ENCODE measurements at regions not wholly inside any gene's neighbourhood (a gene's known extent, or its start where the extent isn't known, plus 50 kb on each side); places are given as distances from the start of the nearest gene placed in this dataset.

GRCh38 chr2:181177376-181177775 lies 197.0 kb downstream of the UBE2E3 start:
- no peak for ATAC-seq (ENCODE audit: low read depth)
- Histone ChIP-seq H4K20me1 (ENCODE audit: insufficient read depth, low read length) (no peaks in the 10 kb centered on the region), H4K8ac (ENCODE audit: low read depth in 2 of 2, low read length in 2 of 2) (no peak overlapping the region), H3K9me1 (ENCODE audit: insufficient read depth, low read length) (no peaks in the 10 kb centered on the region), H3K79me1 (ENCODE audit: low read depth in 1 of 2, low read length in 2 of 2) (no peaks in the 10 kb centered on the region), H2AK9ac (replicated peaks; ENCODE audit: low read depth, low read length, poor library complexity) (no peak overlapping the region), H2BK120ac (ENCODE audit: low read depth, low read length) (no peak overlapping the region), H3K9me3 (ENCODE audit: control insufficient read depth, insufficient read depth, low read length) (no peaks in the 10 kb centered on the region), H3K4me3 (ENCODE audit: insufficient read depth, low read depth, low read length) (no peak overlapping the region), H3K56ac (ENCODE audit: extremely low read depth, insufficient read depth, low read length) (no peak overlapping the region), H3K4me1 (ENCODE audit: control insufficient read depth, insufficient read depth, low read length) (peaks cover 2% of the 10 kb centered on the region; the same call in 1 of the 2 replicates), H2AFZ (replicated peaks; ENCODE audit: low read length, poor library complexity) (no peak overlapping the region), H3K23ac (ENCODE audit: low read depth, low read length) (no peak overlapping the region), H4K91ac (ENCODE audit: insufficient read depth, low read depth, low read length) (no peak overlapping the region), H3K9ac (ENCODE audit: low read depth, low read length) (no peak overlapping the region), H3K18ac (ENCODE audit: low read depth, low read length) (no peak overlapping the region), H3K27ac (ENCODE audit: insufficient read depth, low read length) (no peak overlapping the region), H3K36me3 (ENCODE audit: control insufficient read depth, insufficient read depth, low read length) (no peaks in the 10 kb centered on the region), H2BK20ac (ENCODE audit: low read depth, low read length) (no peak overlapping the region), H2AK5ac (ENCODE audit: low read depth, low read length) (no peak overlapping the region), H3K4me2 (ENCODE audit: low read depth, low read length) (no peak overlapping the region), H3K4ac (ENCODE audit: low read depth, low read length) (no peak overlapping the region), H3K14ac (replicated peaks; ENCODE audit: low read depth, low read length) (no peak overlapping the region), H2BK5ac (ENCODE audit: low read depth, low read length, poor library complexity, severe bottlenecking) (no peak overlapping the region), H3K27me3 (ENCODE audit: control insufficient read depth, insufficient read depth, low read length) (no peaks in the 10 kb centered on the region), H4K5ac (ENCODE audit: low read depth, low read length) (no peak overlapping the region), H2BK15ac (ENCODE audit: low read depth, low read length) (no peak overlapping the region)
- dilution Hi-C loops (cut with HindIII; ENCODE audit: low sequenced_read_pairs, unreplicated experiment) (no loop called here), in situ Hi-C loops (cut with MboI; ENCODE audit: low sequenced_read_pairs) (no loop called here), intact Hi-C loops (cut with micrococcal nuclease) (no loop called here)
- BruUV-seq (replicated peaks), result no TSS peak
- TF ChIP-seq CTCF (conservative IDR thresholded peaks at IDR 0.05; ENCODE audit: low read depth, low read length) (no peak), RFX5 (IDR thresholded peaks at IDR 0.05; ENCODE audit: low read depth, low read length) (no peak), RAD21 (IDR thresholded peaks at IDR 0.05; ENCODE audit: low read length) (no peak), ELK1 (IDR thresholded peaks at IDR 0.05; ENCODE audit: borderline replicate concordance, low read depth, low read length) (no peak), MXI1 (IDR thresholded peaks at IDR 0.05; ENCODE audit: borderline replicate concordance, low read depth, low read length) (no peak), SMC3 (IDR thresholded peaks at IDR 0.05; ENCODE audit: low read depth, low read length) (no peak), CEBPB (IDR thresholded peaks at IDR 0.05; ENCODE audit: low read depth, low read length) (no peak), BHLHE40 (IDR thresholded peaks at IDR 0.05; ENCODE audit: low read depth, low read length) (no peak), MAZ (IDR thresholded peaks at IDR 0.05; ENCODE audit: borderline replicate concordance, low read depth, low read length) (no peak), USF2 (IDR thresholded peaks at IDR 0.05; ENCODE audit: low read depth, low read length) (no peak), RCOR1 (IDR thresholded peaks at IDR 0.05; ENCODE audit: insufficient replicate concordance, low read length) (no peak), NFE2L2 (IDR thresholded peaks at IDR 0.05; ENCODE audit: low read depth, low read length) (no peak), MAFK (IDR thresholded peaks at IDR 0.05; ENCODE audit: low read depth, low read length) (no peak), FOS (IDR thresholded peaks at IDR 0.05; ENCODE audit: low read depth, low read length) (no peak)
- ChIA-PET POLR2A (ENCODE audit: unreplicated experiment) (no interaction called here), CTCF (interaction anchor here (1.1 kb wide), 1 partner anchor 8 kb away, joined by 3 read pairs; no protein-coding TSS in a partner anchor)
- DNase-seq, result no peak
